Vagina (tissue), 2 donors: ENCODE measurements at regions not wholly inside any gene's neighbourhood (a gene's known extent, or its start where the extent isn't known, plus 50 kb on each side); places are given as distances from the start of the nearest gene placed in this dataset.

Experiments
- DNase-seq, 2 donors: peaks; one replicate each; pipeline ENCODE4 v3.0.0-alpha.2; 2017; ENCODE audit errors: extremely low spot score in 2 of 2
- H3K27ac ChIP-seq: fragments of 200-600 bp; sonication (generic); one replicate; pipeline ENCODE4 v1.5.1; 2019
- H3K27me3 ChIP-seq: fragments of 200-600 bp; sonication (generic); one replicate; pipeline ENCODE4 v1.5.1; 2019
- H3K36me3 ChIP-seq, 2 donors: fragments of 200-600 bp; sonication (generic); one replicate each; pipeline ENCODE4 v1.5.1; 2017 to 2019
- H3K4me1 ChIP-seq: fragments of 200-600 bp; sonication (generic); one replicate; pipeline ENCODE4 v1.5.1; 2019
- H3K4me3 ChIP-seq, 2 donors: fragments of 200-600 bp; sonication (generic); 1 replicate in 1 of 2; 2 replicates in 1 of 2; pipeline ENCODE4 v1.5.1; 2016 to 2019
- H3K9me3 ChIP-seq: fragments of 200-600 bp; sonication (generic); one replicate; pipeline ENCODE4 v1.5.1; 2019
- POLR2A ChIP-seq, 2 donors: fragments of 450-650 bp; IDR thresholded peaks; one replicate each; pipeline ENCODE4 v1.6.1; 2017; ENCODE audit warnings: antibody characterized with exemption in 2 of 2, mild to moderate bottlenecking in 2 of 2, moderate library complexity in 2 of 2
- POLR2AphosphoS5 ChIP-seq, 2 donors: sonication (generic); formaldehyde crosslinking; IDR thresholded peaks; one replicate each; pipeline ENCODE4 v1.9.0; 2017; ENCODE audit warnings: antibody characterized with exemption in 2 of 2, mild to moderate bottlenecking in 2 of 2, low read depth in 1 of 2; ENCODE audit not compliant: insufficient read depth in 1 of 2
- intact Hi-C: fragments of 100-400 bp; cut with DNase I; formaldehyde crosslinking; loops from one replicate; pipeline ENCODE4 v1.15.1; 2023
- TF ChIP-seq, protein P1 (sequence below), 3 experiments: fragments of 450-650 bp in 2 of 3; fragments of 200-600 bp in 1 of 3; sonication (generic) in 1 of 3; IDR thresholded peaks; one replicate each; pipeline ENCODE4 v1.5.1; 2017 to 2019; ENCODE audit warnings: antibody characterized with exemption in 3 of 3, mild to moderate bottlenecking in 2 of 3, moderate library complexity in 2 of 3

DNA sequence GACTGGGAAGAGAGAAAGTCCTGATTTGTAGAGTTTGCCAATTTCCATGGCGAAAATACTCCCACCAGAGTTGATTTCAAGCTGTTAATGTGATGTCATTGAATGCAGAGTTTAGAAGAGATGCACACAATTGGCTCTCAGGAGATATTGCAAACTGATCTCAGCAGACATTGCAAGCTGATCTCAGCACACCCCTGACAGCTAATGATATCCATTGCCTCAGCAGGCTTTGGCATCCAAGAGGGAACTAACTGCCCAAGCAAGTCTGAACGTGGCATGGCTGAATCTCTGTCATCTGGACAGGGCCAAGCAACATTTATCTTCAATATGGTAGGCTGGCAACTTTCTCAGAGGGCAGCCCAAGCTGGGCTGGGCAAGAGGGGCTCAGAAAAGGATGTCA, 78.4 kb upstream of the CYP1B1 start:
- TF ChIP-seq, protein P1, sequence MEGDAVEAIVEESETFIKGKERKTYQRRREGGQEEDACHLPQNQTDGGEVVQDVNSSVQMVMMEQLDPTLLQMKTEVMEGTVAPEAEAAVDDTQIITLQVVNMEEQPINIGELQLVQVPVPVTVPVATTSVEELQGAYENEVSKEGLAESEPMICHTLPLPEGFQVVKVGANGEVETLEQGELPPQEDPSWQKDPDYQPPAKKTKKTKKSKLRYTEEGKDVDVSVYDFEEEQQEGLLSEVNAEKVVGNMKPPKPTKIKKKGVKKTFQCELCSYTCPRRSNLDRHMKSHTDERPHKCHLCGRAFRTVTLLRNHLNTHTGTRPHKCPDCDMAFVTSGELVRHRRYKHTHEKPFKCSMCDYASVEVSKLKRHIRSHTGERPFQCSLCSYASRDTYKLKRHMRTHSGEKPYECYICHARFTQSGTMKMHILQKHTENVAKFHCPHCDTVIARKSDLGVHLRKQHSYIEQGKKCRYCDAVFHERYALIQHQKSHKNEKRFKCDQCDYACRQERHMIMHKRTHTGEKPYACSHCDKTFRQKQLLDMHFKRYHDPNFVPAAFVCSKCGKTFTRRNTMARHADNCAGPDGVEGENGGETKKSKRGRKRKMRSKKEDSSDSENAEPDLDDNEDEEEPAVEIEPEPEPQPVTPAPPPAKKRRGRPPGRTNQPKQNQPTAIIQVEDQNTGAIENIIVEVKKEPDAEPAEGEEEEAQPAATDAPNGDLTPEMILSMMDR (IDR thresholded peaks at IDR 0.05), result no peak
- TF ChIP-seq POLR2AphosphoS5 (IDR thresholded peaks at IDR 0.05; ENCODE audit: insufficient read depth in 1 of 2, low read depth in 1 of 2) (no peak), POLR2A (IDR thresholded peaks at IDR 0.05) (no peak)
- no peak overlapping the region for H3K27ac ChIP-seq
- intact Hi-C loops, result no loop called here

DNA sequence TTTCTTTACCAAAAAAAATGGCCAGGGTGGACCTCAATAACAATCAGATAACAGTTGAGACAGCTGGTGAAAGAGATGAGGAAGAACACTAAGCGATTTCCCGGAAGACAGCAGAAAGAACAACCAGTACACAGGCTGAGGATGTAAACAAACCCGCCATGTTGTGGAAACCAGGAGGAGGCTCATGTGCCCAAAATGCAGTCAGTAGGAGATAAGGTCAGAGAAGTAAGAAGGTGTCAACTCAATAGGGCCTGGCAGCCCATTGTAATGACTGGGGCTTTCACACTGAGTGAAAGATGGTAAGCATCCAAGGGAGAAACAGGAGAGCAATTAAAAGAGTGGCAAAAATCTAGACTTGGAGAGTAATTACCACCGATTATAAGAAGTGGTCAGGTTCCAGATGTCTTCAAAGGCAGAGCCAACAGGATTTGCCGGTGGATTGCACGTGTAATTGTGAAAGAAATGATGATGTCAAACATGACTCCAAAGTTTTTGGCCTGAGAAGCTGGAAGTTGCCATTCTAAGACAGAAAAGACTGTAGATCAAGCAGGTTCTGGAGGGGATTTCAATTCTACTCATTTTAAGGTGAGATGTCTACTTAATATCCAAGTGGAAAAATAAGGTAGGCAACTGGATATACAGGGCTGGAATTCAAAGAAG, 77.7 kb upstream of the CYP1B1 start:
- Histone ChIP-seq H3K27me3 (no peaks in the 10 kb centered on the region), H3K4me3 (no peak overlapping the region), H3K27ac (no peak overlapping the region), H3K9me3 (no peaks in the 10 kb centered on the region), H3K36me3 (no peaks in the 10 kb centered on the region), H3K4me1 (peaks cover 5% of the 10 kb centered on the region)
- intact Hi-C loops, result no loop called here
- DNase-seq, result no peak
- no peak for TF ChIP-seq POLR2AphosphoS5 (IDR thresholded peaks at IDR 0.05; ENCODE audit: insufficient read depth in 1 of 2, low read depth in 1 of 2)
- TF ChIP-seq POLR2A (IDR thresholded peaks at IDR 0.05), result no peak
- TF ChIP-seq, protein P1 (IDR thresholded peaks at IDR 0.05), result no peak

More for the DNA sequence above, 78.4 kb upstream of the CYP1B1 start:
- no peak overlapping the region for H3K4me3 ChIP-seq
- H3K9me3 ChIP-seq, result no peaks in the 10 kb centered on the region
- no peaks in the 10 kb centered on the region for H3K36me3 ChIP-seq
- no peak for DNase-seq
- peaks cover 12% of the 10 kb centered on the region for H3K4me1 ChIP-seq
- H3K27me3 ChIP-seq, result no peaks in the 10 kb centered on the region

DNA sequence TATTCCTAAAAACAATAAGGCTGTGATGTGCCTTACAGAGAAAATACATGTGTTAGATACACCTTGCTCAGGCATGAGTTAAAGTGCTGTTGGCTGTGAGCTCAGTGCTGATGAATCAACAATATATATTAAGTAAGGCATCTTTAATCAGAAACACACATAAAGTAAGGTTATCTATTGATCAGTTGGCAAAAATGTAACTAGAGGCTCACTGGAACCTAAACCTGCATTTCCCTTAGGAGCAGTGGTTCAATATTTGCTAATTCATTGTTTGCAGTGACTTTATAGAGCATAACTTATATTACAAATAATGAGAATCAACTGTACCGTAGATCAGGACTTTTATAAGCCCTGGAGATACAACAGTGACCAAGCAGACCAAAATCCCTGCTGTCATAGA, 77.0 kb upstream of the CYP1B1 start:
- Histone ChIP-seq H3K9me3 (no peaks in the 10 kb centered on the region), H3K36me3 (no peaks in the 10 kb centered on the region), H3K4me1 (peaks cover 5% of the 10 kb centered on the region), H3K27me3 (no peaks in the 10 kb centered on the region), H3K4me3 (no peak overlapping the region), H3K27ac (no peak overlapping the region)
- TF ChIP-seq, protein P1 (IDR thresholded peaks at IDR 0.05), result no peak
- DNase-seq, result no peak
- intact Hi-C loops, result no loop called here

DNA sequence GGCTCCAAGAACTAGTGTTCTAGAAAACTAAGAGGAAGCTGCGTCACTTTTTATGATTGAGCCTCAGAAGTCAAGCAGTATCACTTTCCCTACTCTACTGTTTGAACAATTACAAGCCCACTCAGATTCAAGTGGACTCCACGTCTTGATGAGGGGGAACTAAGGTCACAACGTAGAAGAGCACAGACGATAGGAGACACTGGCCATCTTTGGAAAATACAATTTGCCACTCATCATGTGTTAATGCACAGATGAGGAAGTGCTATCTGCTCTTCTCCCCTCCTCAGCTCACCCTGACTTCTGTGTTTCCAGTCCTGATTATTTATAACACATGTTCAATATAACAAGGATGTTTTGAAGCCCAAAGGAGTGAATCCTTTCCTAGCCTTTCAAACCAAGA, 76.1 kb upstream of the CYP1B1 start:
- H3K9me3 ChIP-seq, result no peaks in the 10 kb centered on the region
- H3K36me3 ChIP-seq, result no peaks in the 10 kb centered on the region
- DNase-seq, result no peak
- H3K4me1 ChIP-seq, result peaks cover 11% of the 10 kb centered on the region
- intact Hi-C loops, result no loop called here
- H3K27ac ChIP-seq, result no peak overlapping the region
- H3K4me3 ChIP-seq, result no peak overlapping the region
- no peaks in the 10 kb centered on the region for H3K27me3 ChIP-seq
- no peak for TF ChIP-seq POLR2A (IDR thresholded peaks at IDR 0.05)
- TF ChIP-seq POLR2AphosphoS5 (IDR thresholded peaks at IDR 0.05; ENCODE audit: insufficient read depth in 1 of 2, low read depth in 1 of 2), result no peak
- TF ChIP-seq, protein P1 (IDR thresholded peaks at IDR 0.05), result no peak

DNA sequence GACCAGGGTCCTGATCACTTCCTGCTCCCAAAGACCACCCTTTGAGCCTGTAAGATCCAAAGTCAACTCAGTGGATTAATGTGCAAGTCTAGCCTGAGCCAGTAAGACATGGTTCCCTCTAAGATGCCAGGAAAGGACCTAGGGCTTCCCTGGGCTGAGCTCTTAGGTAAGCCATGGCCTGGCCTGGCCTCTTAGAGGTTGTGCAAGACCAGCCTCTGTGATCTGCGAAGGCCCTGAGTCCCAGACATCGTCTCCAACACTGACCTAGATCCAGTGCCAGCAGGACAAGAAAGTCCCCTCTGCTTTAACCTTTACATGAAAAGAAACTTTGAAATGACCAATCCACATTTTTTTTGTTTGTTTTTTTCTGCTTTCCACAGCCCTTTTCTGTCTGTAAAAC, 73.6 kb upstream of the CYP1B1 start:
- no peak overlapping the region for H3K27ac ChIP-seq
- no peak for DNase-seq
- no peaks in the 10 kb centered on the region for H3K9me3 ChIP-seq
- no peaks in the 10 kb centered on the region for H3K27me3 ChIP-seq
- intact Hi-C loops, result no loop called here
- H3K4me3 ChIP-seq, result no peak overlapping the region
- peaks cover 21% of the 10 kb centered on the region for H3K4me1 ChIP-seq
- TF ChIP-seq, protein P1 (IDR thresholded peaks at IDR 0.05), result no peak
- TF ChIP-seq POLR2A (IDR thresholded peaks at IDR 0.05), result no peak
- no peak for TF ChIP-seq POLR2AphosphoS5 (IDR thresholded peaks at IDR 0.05; ENCODE audit: insufficient read depth in 1 of 2, low read depth in 1 of 2)
- no peaks in the 10 kb centered on the region for H3K36me3 ChIP-seq
